GM23338 (cell line): ENCODE measurements at regions not wholly inside any gene's neighbourhood (a gene's known extent, or its start where the extent isn't known, plus 50 kb on each side); places are given as distances from the start of the nearest gene placed in this dataset.

Experiments
- CREB1 ChIP-seq: fragments of 250-450 bp; sonication (Bioruptor Pico); IDR thresholded peaks from 2 replicates; pipeline ENCODE4 v1.5.0; 2020; ENCODE audit warnings: low read depth, mild to moderate bottlenecking, moderate library complexity
- EZH2 ChIP-seq: fragments of 200-600 bp; sonication (generic); IDR thresholded peaks from one replicate; pipeline ENCODE4 v1.8.0; 2017; ENCODE audit warnings: antibody characterized with exemption, mild to moderate bottlenecking, low read depth; ENCODE audit not compliant: unreplicated experiment
- EZH2phosphoT487 ChIP-seq: fragments of 200-600 bp; sonication (generic); IDR thresholded peaks from one replicate; pipeline ENCODE4 v1.8.1; 2018; ENCODE audit warnings: antibody characterized with exemption; ENCODE audit not compliant: unreplicated experiment
- REST ChIP-seq: IDR thresholded peaks from one replicate; pipeline ENCODE4 v1.6.1; 2018; ENCODE audit warnings: antibody characterized with exemption; ENCODE audit not compliant: unreplicated experiment
- TF ChIP-seq, protein P1 (sequence below), 2 experiments: fragments of 200-600 bp in 1 of 2; sonication (generic) in 1 of 2; conservative IDR thresholded peaks; 2 replicates each; pipeline versions ENCODE4 v1.5.1 to v1.6.1; 2016 to 2017; ENCODE audit warnings: antibody characterized with exemption in 2 of 2, low read depth in 2 of 2, mild to moderate bottlenecking in 2 of 2, moderate library complexity in 1 of 2
- TF ChIP-seq, protein P2 (sequence below): IDR thresholded peaks from 2 replicates; pipeline ENCODE4 v1.6.1; 2016; ENCODE audit warnings: antibody characterized with exemption
- TF ChIP-seq, protein P3 (sequence below): fragments of 250-450 bp; sonication (Bioruptor Pico); IDR thresholded peaks from 2 replicates; pipeline ENCODE4 v1.5.0; 2020; ENCODE audit warnings: mild to moderate bottlenecking, moderate library complexity

GRCh38 chr3:166187237-166187636 lies 350.0 kb upstream of the BCHE start:
- TF ChIP-seq, protein P1, sequence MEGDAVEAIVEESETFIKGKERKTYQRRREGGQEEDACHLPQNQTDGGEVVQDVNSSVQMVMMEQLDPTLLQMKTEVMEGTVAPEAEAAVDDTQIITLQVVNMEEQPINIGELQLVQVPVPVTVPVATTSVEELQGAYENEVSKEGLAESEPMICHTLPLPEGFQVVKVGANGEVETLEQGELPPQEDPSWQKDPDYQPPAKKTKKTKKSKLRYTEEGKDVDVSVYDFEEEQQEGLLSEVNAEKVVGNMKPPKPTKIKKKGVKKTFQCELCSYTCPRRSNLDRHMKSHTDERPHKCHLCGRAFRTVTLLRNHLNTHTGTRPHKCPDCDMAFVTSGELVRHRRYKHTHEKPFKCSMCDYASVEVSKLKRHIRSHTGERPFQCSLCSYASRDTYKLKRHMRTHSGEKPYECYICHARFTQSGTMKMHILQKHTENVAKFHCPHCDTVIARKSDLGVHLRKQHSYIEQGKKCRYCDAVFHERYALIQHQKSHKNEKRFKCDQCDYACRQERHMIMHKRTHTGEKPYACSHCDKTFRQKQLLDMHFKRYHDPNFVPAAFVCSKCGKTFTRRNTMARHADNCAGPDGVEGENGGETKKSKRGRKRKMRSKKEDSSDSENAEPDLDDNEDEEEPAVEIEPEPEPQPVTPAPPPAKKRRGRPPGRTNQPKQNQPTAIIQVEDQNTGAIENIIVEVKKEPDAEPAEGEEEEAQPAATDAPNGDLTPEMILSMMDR (conservative IDR thresholded peaks at IDR 0.05; ENCODE audit: low read depth in 2 of 2) = no peak
- TF ChIP-seq REST (no peak), EZH2 (no peak), EZH2phosphoT487 (no peak), CREB1 (CRISPR knock-in tag) (no peak)
- TF ChIP-seq, protein P2, sequence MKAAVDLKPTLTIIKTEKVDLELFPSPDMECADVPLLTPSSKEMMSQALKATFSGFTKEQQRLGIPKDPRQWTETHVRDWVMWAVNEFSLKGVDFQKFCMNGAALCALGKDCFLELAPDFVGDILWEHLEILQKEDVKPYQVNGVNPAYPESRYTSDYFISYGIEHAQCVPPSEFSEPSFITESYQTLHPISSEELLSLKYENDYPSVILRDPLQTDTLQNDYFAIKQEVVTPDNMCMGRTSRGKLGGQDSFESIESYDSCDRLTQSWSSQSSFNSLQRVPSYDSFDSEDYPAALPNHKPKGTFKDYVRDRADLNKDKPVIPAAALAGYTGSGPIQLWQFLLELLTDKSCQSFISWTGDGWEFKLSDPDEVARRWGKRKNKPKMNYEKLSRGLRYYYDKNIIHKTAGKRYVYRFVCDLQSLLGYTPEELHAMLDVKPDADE = no peak
- TF ChIP-seq, protein P3, sequence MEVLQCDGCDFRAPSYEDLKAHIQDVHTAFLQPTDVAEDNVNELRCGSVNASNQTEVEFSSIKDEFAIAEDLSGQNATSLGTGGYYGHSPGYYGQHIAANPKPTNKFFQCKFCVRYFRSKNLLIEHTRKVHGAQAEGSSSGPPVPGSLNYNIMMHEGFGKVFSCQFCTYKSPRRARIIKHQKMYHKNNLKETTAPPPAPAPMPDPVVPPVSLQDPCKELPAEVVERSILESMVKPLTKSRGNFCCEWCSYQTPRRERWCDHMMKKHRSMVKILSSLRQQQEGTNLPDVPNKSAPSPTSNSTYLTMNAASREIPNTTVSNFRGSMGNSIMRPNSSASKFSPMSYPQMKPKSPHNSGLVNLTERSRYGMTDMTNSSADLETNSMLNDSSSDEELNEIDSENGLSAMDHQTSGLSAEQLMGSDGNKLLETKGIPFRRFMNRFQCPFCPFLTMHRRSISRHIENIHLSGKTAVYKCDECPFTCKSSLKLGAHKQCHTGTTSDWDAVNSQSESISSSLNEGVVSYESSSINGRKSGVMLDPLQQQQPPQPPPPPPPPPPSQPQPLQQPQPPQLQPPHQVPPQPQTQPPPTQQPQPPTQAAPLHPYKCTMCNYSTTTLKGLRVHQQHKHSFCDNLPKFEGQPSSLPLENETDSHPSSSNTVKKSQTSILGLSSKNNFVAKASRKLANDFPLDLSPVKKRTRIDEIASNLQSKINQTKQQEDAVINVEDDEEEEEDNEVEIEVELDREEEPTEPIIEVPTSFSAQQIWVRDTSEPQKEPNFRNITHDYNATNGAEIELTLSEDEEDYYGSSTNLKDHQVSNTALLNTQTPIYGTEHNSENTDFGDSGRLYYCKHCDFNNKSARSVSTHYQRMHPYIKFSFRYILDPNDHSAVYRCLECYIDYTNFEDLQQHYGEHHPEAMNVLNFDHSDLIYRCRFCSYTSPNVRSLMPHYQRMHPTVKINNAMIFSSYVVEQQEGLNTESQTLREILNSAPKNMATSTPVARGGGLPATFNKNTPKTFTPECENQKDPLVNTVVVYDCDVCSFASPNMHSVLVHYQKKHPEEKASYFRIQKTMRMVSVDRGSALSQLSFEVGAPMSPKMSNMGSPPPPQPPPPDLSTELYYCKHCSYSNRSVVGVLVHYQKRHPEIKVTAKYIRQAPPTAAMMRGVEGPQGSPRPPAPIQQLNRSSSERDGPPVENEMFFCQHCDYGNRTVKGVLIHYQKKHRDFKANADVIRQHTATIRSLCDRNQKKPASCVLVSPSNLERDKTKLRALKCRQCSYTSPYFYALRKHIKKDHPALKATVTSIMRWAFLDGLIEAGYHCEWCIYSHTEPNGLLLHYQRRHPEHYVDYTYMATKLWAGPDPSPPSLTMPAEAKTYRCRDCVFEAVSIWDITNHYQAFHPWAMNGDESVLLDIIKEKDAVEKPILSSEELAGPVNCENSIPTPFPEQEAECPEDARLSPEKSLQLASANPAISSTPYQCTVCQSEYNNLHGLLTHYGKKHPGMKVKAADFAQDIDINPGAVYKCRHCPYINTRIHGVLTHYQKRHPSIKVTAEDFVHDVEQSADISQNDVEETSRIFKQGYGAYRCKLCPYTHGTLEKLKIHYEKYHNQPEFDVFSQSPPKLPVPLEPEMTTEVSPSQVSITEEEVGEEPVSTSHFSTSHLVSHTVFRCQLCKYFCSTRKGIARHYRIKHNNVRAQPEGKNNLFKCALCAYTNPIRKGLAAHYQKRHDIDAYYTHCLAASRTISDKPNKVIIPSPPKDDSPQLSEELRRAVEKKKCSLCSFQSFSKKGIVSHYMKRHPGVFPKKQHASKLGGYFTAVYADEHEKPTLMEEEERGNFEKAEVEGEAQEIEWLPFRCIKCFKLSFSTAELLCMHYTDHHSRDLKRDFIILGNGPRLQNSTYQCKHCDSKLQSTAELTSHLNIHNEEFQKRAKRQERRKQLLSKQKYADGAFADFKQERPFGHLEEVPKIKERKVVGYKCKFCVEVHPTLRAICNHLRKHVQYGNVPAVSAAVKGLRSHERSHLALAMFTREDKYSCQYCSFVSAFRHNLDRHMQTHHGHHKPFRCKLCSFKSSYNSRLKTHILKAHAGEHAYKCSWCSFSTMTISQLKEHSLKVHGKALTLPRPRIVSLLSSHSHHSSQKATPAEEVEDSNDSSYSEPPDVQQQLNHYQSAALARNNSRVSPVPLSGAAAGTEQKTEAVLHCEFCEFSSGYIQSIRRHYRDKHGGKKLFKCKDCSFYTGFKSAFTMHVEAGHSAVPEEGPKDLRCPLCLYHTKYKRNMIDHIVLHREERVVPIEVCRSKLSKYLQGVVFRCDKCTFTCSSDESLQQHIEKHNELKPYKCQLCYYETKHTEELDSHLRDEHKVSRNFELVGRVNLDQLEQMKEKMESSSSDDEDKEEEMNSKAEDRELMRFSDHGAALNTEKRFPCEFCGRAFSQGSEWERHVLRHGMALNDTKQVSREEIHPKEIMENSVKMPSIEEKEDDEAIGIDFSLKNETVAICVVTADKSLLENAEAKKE (CRISPR knock-in tag) = no peak
